ENCODE measurements at regions not wholly inside any gene's neighbourhood (a gene's known extent, or its start where the extent isn't known, plus 50 kb on each side); places are given as distances from the start of the nearest gene placed in this dataset.

DNA sequence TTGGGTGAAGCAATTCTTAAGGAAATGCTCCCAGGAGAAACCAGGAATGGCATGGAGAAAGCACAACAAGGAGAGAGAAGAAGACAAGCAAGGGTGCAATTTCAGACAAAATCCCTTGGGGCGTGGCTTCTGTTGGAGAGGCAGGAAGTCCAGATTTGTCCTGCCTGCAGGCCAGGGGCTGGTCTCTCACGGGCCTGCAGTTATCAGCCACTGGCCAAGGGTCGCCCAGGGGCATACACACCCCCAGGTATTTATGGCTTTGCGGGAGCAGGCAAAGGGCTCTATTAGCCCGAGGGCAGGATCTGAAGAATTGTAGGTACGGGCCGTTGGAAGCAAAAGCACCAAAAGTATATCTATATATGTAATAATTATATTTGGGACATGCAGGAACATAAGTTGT lies 87.7 kb downstream of the IYD start:
- TF ChIP-seq CTCF (IDR thresholded peaks at IDR 0.05; ENCODE audit: low read depth, low read length, missing control alignments): no peak
- H3K4me3 ChIP-seq (replicated peaks; ENCODE audit: low read depth, low read length): no peak overlapping the region
- DNase-seq (ENCODE audit: extremely low read depth, low read depth): no peak

DNA sequence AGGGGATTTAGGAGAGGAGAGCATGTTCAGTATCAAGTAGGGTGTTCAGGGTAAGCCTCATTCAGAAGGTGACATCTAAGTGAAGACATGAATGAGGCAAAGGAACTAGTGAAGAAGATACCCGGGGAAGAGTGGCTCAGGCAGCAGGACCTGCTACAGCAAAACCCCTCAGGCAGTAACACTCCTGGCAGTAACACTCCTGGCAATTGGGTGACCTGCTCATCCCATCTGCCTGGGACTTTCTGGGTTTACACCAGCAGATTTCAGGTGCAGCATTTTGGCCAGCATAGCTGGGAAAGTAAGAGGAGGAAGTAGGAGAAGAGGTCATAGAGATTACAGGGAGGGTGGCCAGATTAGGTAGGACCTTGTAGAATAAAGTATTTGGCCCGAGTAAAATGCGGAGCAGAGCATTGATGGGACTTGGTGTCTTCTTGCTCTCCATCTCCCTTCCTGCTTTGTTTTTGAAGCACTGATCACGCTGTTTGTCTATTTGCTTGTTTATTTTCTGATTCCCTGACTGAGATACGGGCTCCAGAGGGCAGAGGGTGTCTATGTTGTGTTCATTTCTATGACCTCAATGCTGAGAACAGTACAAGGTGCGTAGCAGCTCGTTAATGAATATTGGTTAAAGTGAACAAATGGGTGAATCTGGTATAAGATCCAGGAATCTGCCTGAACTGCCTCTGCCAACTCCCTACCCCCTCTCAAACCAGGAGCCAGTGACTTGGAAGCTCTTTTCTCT lies 88.3 kb downstream of the IYD start:
- no peak for DNase-seq (ENCODE audit: extremely low read depth, low read depth)
- no peak for TF ChIP-seq CTCF (IDR thresholded peaks at IDR 0.05; ENCODE audit: low read depth, low read length, missing control alignments)
- no peak overlapping the region for H3K4me3 ChIP-seq (replicated peaks; ENCODE audit: low read depth, low read length)

GRCh38 chr6:150458579-150458978 lies 89.8 kb downstream of the IYD start:
- DNase-seq (ENCODE audit: extremely low read depth, low read depth): no peak
- H3K4me3 ChIP-seq (replicated peaks; ENCODE audit: low read depth, low read length): no peak overlapping the region
- no peak for TF ChIP-seq CTCF (IDR thresholded peaks at IDR 0.05; ENCODE audit: low read depth, low read length, missing control alignments)

DNA sequence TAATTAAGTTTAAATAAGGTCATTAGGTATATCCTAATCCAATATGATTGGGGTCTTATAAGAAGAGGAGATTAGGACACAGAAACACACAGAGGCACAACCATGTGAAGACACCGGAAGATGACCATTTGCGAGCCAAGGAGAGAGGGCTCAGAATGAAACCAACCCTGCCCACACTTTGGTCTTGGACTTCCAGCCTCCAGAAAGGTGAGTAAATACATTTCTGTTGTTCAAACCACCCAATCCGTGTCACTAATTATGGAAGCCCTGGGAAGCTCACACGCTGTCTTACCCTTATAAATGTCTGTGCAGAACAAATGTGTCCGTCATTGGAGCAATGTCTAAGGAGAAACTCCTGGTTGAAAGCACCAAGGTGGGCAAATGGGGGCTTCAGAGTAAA lies 95.0 kb downstream of the IYD start:
- H3K4me3 ChIP-seq (replicated peaks; ENCODE audit: low read depth, low read length): no peak overlapping the region
- no peak for TF ChIP-seq CTCF (IDR thresholded peaks at IDR 0.05; ENCODE audit: low read depth, low read length, missing control alignments)
- no peak for DNase-seq (ENCODE audit: extremely low read depth, low read depth)

GRCh38 chr6:150464966-150465365 lies 96.2 kb downstream of the IYD start:
- DNase-seq (ENCODE audit: extremely low read depth, low read depth): no peak
- no peak overlapping the region for H3K4me3 ChIP-seq (replicated peaks; ENCODE audit: low read depth, low read length)
- TF ChIP-seq CTCF (IDR thresholded peaks at IDR 0.05; ENCODE audit: low read depth, low read length, missing control alignments): no peak

GRCh38 chr6:150465610-150466009 lies 96.8 kb downstream of the IYD start:
- no peak for TF ChIP-seq CTCF (IDR thresholded peaks at IDR 0.05; ENCODE audit: low read depth, low read length, missing control alignments)
- DNase-seq (ENCODE audit: extremely low read depth, low read depth): no peak
- H3K4me3 ChIP-seq (replicated peaks; ENCODE audit: low read depth, low read length): no peak overlapping the region

DNA sequence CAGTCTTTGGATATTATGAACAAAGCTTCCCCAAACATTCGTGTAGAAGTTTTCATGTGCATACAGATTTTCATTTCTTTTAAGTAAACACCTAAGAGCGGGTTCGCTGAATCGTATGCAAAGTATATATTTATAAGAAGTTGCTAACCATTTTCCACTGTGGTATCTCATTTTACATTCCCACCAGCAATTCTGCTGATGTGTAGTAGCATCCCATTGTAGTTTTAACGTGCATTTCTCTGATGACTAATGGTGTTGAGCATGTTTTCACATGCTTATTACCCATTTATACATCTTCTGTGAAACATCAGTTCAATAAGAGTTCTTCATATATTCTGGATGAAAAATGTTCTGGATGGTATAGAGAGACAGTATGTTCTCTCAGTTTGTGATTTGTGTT lies 97.4 kb downstream of the IYD start:
- DNase-seq (ENCODE audit: extremely low read depth, low read depth): no peak
- no peak for TF ChIP-seq CTCF (IDR thresholded peaks at IDR 0.05; ENCODE audit: low read depth, low read length, missing control alignments)
- no peak overlapping the region for H3K4me3 ChIP-seq (replicated peaks; ENCODE audit: low read depth, low read length)
